Ishikawa (cell line): ENCODE measurements at regions not wholly inside any gene's neighbourhood (a gene's known extent, or its start where the extent isn't known, plus 50 kb on each side); places are given as distances from the start of the nearest gene placed in this dataset.

Experiments used
- CEBPB ChIP-seq: IDR thresholded peaks from 2 replicates; pipeline ENCODE4 v1.6.1; 2012
- EGR1 ChIP-seq: IDR thresholded peaks from 2 replicates; pipeline ENCODE4 v1.6.1; 2012
- EP300 ChIP-seq: IDR thresholded peaks from 2 replicates; pipeline ENCODE4 v1.6.1; 2012; ENCODE audit warnings: borderline replicate concordance
- FOXM1 ChIP-seq: IDR thresholded peaks from 2 replicates; pipeline ENCODE4 v1.6.1; 2012; ENCODE audit warnings: low read depth, borderline replicate concordance
- TEAD4 ChIP-seq: IDR thresholded peaks from 2 replicates; pipeline ENCODE4 v1.6.1; 2012
- YY1 ChIP-seq: IDR thresholded peaks from 2 replicates; pipeline ENCODE4 v1.6.1; 2012; ENCODE audit warnings: low read depth
- TF ChIP-seq, protein P1 (sequence below): IDR thresholded peaks from 2 replicates; pipeline ENCODE4 v1.6.1; 2012; ENCODE audit warnings: low read depth, mild to moderate bottlenecking
- TF ChIP-seq, protein P2 (sequence below): IDR thresholded peaks from 2 replicates; pipeline ENCODE4 v1.6.1; 2012

DNA sequence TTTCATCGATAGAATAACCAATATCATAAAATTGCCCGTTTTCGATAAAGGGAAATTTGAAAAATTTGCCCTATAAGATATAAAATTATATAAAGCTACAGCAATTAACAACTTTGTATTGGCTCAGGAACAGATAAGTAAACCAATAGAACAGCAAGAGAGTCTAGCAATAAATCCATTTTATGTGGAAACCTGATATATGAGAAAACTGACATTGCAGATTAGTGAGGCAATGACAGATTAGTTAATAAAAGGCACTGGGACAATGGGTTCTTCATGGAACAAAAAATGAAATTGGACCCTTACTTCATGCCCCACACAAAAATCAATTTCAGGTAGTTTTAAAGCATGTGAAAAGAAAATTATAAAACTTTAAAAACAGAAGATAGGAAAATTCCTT is 169.9 kb upstream of the ST6GALNAC5 start:
- TF ChIP-seq YY1 (no peak), FOXM1 (no peak), EP300 (no peak), CEBPB (no peak), EGR1 (no peak), TEAD4 (no peak)
- TF ChIP-seq, protein P1, sequence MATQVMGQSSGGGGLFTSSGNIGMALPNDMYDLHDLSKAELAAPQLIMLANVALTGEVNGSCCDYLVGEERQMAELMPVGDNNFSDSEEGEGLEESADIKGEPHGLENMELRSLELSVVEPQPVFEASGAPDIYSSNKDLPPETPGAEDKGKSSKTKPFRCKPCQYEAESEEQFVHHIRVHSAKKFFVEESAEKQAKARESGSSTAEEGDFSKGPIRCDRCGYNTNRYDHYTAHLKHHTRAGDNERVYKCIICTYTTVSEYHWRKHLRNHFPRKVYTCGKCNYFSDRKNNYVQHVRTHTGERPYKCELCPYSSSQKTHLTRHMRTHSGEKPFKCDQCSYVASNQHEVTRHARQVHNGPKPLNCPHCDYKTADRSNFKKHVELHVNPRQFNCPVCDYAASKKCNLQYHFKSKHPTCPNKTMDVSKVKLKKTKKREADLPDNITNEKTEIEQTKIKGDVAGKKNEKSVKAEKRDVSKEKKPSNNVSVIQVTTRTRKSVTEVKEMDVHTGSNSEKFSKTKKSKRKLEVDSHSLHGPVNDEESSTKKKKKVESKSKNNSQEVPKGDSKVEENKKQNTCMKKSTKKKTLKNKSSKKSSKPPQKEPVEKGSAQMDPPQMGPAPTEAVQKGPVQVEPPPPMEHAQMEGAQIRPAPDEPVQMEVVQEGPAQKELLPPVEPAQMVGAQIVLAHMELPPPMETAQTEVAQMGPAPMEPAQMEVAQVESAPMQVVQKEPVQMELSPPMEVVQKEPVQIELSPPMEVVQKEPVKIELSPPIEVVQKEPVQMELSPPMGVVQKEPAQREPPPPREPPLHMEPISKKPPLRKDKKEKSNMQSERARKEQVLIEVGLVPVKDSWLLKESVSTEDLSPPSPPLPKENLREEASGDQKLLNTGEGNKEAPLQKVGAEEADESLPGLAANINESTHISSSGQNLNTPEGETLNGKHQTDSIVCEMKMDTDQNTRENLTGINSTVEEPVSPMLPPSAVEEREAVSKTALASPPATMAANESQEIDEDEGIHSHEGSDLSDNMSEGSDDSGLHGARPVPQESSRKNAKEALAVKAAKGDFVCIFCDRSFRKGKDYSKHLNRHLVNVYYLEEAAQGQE: no peak
- TF ChIP-seq, protein P2, sequence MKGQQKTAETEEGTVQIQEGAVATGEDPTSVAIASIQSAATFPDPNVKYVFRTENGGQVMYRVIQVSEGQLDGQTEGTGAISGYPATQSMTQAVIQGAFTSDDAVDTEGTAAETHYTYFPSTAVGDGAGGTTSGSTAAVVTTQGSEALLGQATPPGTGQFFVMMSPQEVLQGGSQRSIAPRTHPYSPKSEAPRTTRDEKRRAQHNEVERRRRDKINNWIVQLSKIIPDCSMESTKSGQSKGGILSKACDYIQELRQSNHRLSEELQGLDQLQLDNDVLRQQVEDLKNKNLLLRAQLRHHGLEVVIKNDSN: no peak
